Loucy (cell line): ENCODE measurements at regions not wholly inside any gene's neighbourhood (a gene's known extent, or its start where the extent isn't known, plus 50 kb on each side); places are given as distances from the start of the nearest gene placed in this dataset.

Experiments used
- EZH2phosphoT487 ChIP-seq: fragments of 200-600 bp; IDR thresholded peaks from 2 replicates; pipeline ENCODE4 v1.6.1; 2018; ENCODE audit warnings: antibody characterized with exemption, mild to moderate bottlenecking, moderate library complexity, borderline replicate concordance
- TF ChIP-seq, protein P1 (sequence below): fragments of 200-600 bp; sonication (generic); conservative IDR thresholded peaks from 2 replicates; pipeline ENCODE4 v1.5.1; 2014; ENCODE audit warnings: mild to moderate bottlenecking, antibody characterized with exemption, low read length

DNA sequence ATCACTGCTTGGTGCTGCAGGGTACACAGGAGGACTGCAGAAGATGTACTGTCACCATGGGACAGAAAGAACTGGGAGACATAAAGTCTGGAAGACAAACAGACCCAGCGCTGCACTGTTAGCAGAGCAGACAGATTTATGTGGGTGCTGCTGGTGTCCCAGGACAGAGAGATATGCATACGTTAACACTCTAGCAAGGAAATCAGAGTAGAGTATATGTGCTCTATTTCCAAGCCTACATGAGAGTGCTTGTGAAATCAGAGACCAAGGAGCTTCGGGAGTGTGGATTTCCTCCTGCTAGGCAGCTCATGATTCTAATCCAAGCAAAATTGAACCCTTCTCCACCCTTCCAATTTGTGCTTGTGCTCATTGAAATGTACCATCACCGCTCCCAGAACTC lies 416.5 kb downstream of the VRK1 start:
- TF ChIP-seq, protein P1, sequence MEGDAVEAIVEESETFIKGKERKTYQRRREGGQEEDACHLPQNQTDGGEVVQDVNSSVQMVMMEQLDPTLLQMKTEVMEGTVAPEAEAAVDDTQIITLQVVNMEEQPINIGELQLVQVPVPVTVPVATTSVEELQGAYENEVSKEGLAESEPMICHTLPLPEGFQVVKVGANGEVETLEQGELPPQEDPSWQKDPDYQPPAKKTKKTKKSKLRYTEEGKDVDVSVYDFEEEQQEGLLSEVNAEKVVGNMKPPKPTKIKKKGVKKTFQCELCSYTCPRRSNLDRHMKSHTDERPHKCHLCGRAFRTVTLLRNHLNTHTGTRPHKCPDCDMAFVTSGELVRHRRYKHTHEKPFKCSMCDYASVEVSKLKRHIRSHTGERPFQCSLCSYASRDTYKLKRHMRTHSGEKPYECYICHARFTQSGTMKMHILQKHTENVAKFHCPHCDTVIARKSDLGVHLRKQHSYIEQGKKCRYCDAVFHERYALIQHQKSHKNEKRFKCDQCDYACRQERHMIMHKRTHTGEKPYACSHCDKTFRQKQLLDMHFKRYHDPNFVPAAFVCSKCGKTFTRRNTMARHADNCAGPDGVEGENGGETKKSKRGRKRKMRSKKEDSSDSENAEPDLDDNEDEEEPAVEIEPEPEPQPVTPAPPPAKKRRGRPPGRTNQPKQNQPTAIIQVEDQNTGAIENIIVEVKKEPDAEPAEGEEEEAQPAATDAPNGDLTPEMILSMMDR = no peak
- TF ChIP-seq EZH2phosphoT487 = no peak
